Left ventricle myocardium inferior (tissue), 1 donor: ENCODE measurements at regions not wholly inside any gene's neighbourhood (a gene's known extent, or its start where the extent isn't known, plus 50 kb on each side); places are given as distances from the start of the nearest gene placed in this dataset.

Source experiments
- DNase-seq: peaks from one replicate; pipeline ENCODE4 v3.0.0-alpha.2; 2020
- H3K27ac ChIP-seq: fragments of 200-600 bp; replicated peaks from 2 replicates; pipeline ENCODE4 v1.8.0; 2021
- H3K27me3 ChIP-seq: fragments of 200-600 bp; 2 replicates; pipeline ENCODE4 v1.8.0; 2021; ENCODE audit warnings: low read depth
- H3K36me3 ChIP-seq: fragments of 200-600 bp; 2 replicates; pipeline ENCODE4 v1.8.0; 2021
- H3K4me1 ChIP-seq: fragments of 200-600 bp; 2 replicates; pipeline ENCODE4 v1.8.0; 2021
- H3K4me3 ChIP-seq: fragments of 200-600 bp; 2 replicates; pipeline ENCODE4 v1.8.0; 2021; ENCODE audit warnings: mild to moderate bottlenecking, moderate library complexity
- H3K9me3 ChIP-seq: fragments of 200-600 bp; replicated peaks from 2 replicates; pipeline ENCODE4 v1.8.0; 2021
- CTCF ChIP-seq: fragments of 200-600 bp; IDR thresholded peaks from 2 replicates; pipeline ENCODE4 v1.8.0; 2021; ENCODE audit warnings: antibody characterized with exemption, mild to moderate bottlenecking, borderline replicate concordance
- intact Hi-C: fragments of 100-400 bp; cut with micrococcal nuclease; formaldehyde crosslinking; loops from one replicate; pipeline ENCODE4 v1.11.0; 2022
- donor health status: DM: no; HTN: yes; CAD: no; lungs with severe emphysema.

- Histone ChIP-seq H3K27ac (no peak overlapping the region), H3K4me1 (no peaks in the 10 kb centered on the region), H3K27me3 (peaks cover 10% of the 10 kb centered on the region), H3K9me3 (no peaks in the 10 kb centered on the region), H3K4me3 (no peak overlapping the region), H3K36me3 (no peaks in the 10 kb centered on the region)
- no peak for DNase-seq
- intact Hi-C loops = no loop called here
- TF ChIP-seq CTCF = no peak
Observed at GRCh38 chr20:16170406-16170971, 402.8 kb downstream of the KIF16B start.

DNA sequence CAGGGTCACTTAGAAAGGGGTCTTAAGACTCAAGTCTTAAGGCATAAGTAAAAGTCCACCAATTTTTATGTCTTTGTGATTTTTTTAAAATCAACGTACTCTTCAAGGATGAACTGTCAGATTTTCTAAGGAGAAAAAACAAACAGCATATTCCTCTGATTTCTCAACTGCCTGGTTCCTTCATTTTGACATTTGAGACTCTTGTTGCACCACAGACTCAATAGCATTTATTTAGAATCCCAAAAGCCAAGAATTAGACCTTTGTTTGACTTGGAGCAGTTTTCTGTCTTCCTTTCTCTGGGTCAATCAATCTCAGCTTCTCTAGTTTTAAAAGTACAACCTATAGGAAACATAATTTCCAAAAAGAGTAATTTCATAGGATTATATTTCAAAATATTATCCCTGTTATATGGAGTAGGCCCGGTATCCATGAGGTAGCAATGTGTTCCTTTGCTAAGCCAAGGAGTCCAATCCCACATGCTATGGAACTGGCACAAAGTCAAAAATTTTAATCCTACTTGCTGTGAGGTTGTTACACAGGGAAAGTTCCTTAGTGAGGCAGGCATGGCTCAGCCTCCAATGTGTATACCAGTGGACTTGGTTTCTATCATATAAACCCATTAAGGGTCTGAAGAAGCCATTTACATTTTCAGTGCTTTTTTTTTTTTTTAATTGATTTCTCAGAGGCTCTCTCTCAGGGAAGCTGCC lies 405.7 kb downstream of the KIF16B start:
- intact Hi-C loops = no loop called here

DNA sequence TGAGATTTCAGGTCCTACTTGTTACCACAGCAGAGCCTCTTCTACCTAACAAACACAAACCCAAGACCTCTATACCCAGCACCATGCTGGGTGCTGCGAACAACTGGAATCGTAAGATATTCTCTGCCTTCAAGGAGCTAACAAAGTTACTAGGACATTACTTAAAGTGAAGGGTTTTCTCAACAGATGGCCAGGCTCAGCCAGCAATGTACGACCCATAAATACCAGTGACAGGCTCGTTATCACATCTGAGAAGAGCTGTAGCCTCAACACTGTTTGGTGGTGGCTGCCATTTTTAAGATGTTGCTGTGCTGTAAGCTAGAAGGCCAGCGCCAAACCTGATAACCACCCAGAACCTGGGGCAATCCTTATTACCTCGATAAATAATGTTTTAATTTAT lies 406.5 kb downstream of the KIF16B start:
- no peak for TF ChIP-seq CTCF
- DNase-seq = no peak
- Histone ChIP-seq H3K27me3 (peaks cover 2% of the 10 kb centered on the region), H3K36me3 (no peaks in the 10 kb centered on the region), H3K27ac (no peak overlapping the region), H3K4me1 (no peaks in the 10 kb centered on the region), H3K4me3 (no peak overlapping the region), H3K9me3 (peaks cover 7% of the 10 kb centered on the region)
- intact Hi-C loops = no loop called here

More for the DNA sequence above, 405.7 kb downstream of the KIF16B start:
- no peak for TF ChIP-seq CTCF
- no peak overlapping the region for H3K27ac ChIP-seq
- no peaks in the 10 kb centered on the region for H3K36me3 ChIP-seq
- no peaks in the 10 kb centered on the region for H3K4me1 ChIP-seq
- H3K27me3 ChIP-seq = peaks cover 10% of the 10 kb centered on the region
- DNase-seq = no peak
- H3K4me3 ChIP-seq = no peak overlapping the region
- peaks cover 7% of the 10 kb centered on the region for H3K9me3 ChIP-seq

DNA sequence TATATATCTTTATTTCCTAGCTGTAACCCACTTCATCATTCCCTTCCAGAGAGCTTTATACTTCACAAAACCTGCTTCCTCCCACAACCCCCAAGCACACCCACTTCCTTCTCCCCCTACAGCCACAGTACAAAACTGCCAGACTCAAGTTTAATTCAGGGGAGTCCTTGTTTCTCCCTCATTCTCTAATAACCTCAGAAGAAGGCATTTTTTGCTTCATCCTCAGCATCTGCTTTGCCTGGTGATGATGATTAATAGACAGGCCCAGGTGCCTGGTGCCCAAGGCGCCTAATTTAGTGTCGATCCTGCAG lies 414.3 kb downstream of the KIF16B start:
- H3K4me3 ChIP-seq = no peak overlapping the region
- intact Hi-C loops = no loop called here

GRCh38 chr20:16158090-16158975 lies 414.9 kb downstream of the KIF16B start:
- Histone ChIP-seq H3K27me3 (no peaks in the 10 kb centered on the region), H3K27ac (no peak overlapping the region), H3K4me1 (no peaks in the 10 kb centered on the region), H3K9me3 (peaks cover 10% of the 10 kb centered on the region), H3K36me3 (no peaks in the 10 kb centered on the region), H3K4me3 (no peak overlapping the region)
- intact Hi-C loops = no loop called here
- no peak for TF ChIP-seq CTCF
- DNase-seq = no peak

More for the DNA sequence above, 414.3 kb downstream of the KIF16B start:
- no peaks in the 10 kb centered on the region for H3K27me3 ChIP-seq
- peaks cover 8% of the 10 kb centered on the region for H3K9me3 ChIP-seq
- no peak overlapping the region for H3K27ac ChIP-seq
- no peaks in the 10 kb centered on the region for H3K36me3 ChIP-seq
- DNase-seq = no peak
- no peaks in the 10 kb centered on the region for H3K4me1 ChIP-seq
- no peak for TF ChIP-seq CTCF
